ENCODE measurements at regions not wholly inside any gene's neighbourhood (a gene's known extent, or its start where the extent isn't known, plus 50 kb on each side); places are given as distances from the start of the nearest gene placed in this dataset.

GRCh38 chr6:82783587-82784236 lies 281.9 kb downstream of the UBE3D start:
- no peak for TF ChIP-seq POLR2AphosphoS5 (IDR thresholded peaks at IDR 0.05)
- TF ChIP-seq, protein P1, sequence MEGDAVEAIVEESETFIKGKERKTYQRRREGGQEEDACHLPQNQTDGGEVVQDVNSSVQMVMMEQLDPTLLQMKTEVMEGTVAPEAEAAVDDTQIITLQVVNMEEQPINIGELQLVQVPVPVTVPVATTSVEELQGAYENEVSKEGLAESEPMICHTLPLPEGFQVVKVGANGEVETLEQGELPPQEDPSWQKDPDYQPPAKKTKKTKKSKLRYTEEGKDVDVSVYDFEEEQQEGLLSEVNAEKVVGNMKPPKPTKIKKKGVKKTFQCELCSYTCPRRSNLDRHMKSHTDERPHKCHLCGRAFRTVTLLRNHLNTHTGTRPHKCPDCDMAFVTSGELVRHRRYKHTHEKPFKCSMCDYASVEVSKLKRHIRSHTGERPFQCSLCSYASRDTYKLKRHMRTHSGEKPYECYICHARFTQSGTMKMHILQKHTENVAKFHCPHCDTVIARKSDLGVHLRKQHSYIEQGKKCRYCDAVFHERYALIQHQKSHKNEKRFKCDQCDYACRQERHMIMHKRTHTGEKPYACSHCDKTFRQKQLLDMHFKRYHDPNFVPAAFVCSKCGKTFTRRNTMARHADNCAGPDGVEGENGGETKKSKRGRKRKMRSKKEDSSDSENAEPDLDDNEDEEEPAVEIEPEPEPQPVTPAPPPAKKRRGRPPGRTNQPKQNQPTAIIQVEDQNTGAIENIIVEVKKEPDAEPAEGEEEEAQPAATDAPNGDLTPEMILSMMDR (IDR thresholded peaks at IDR 0.05), result peak in 1 of 6 experiments; percentile 16
- TF ChIP-seq POLR2A (IDR thresholded peaks at IDR 0.05), result no peak
